Upper lobe of right lung (tissue), 1 donor: ENCODE measurements at regions not wholly inside any gene's neighbourhood (a gene's known extent, or its start where the extent isn't known, plus 50 kb on each side); places are given as distances from the start of the nearest gene placed in this dataset.

ENCODE experiments used
- ATAC-seq: fragments of 200-7000 bp; cut with Tn5 transposase; one replicate; pipeline ENCODE4 v1.9.1; 2020; ENCODE audit warnings: mild to moderate bottlenecking, moderate library complexity
- DNase-seq: peaks from one replicate; pipeline ENCODE4 v3.0.0-alpha.2; 2020
- H3K27ac ChIP-seq: fragments of 200-600 bp; one replicate; pipeline ENCODE4 v1.8.0; 2022
- H3K27me3 ChIP-seq: fragments of 200-600 bp; one replicate; pipeline ENCODE4 v1.8.0; 2022; ENCODE audit warnings: mild to moderate bottlenecking
- H3K36me3 ChIP-seq: fragments of 200-600 bp; one replicate; pipeline ENCODE4 v1.8.0; 2022
- H3K4me1 ChIP-seq: fragments of 200-600 bp; one replicate; pipeline ENCODE4 v1.8.0; 2022
- H3K4me3 ChIP-seq: fragments of 200-600 bp; one replicate; pipeline ENCODE4 v1.8.0; 2022; ENCODE audit warnings: mild to moderate bottlenecking
- H3K9me3 ChIP-seq: fragments of 200-600 bp; one replicate; pipeline ENCODE4 v1.8.0; 2022
- CTCF ChIP-seq: fragments of 200-600 bp; IDR thresholded peaks from one replicate; pipeline ENCODE4 v1.8.0; 2022; ENCODE audit warnings: antibody characterized with exemption
- intact Hi-C: fragments of 100-400 bp; cut with DNase I; formaldehyde crosslinking; loops from one replicate; pipeline ENCODE4 v1.11.0; 2022
- donor health status: DM: no; HTN: yes; CAD: no; lungs with severe emphysema.

DNA sequence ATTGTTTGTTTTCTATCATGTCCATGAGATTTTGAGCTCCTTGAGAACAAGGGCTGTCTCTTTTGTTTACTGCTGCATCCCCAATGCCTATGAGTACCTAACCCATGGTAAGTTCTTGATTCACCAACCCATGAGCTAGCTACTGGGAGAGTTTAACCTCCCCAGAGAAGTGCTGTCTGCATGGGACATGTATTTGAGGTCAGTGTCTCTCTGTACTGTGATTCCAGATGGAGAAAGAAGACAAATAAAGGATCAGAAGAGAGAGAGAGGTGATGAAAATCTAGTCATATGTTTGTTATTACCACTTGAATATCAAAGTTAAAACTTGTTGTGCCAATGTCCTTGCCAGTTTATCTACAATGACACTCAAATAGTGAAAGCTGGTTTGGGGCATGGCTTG, 421.8 kb downstream of the BCAT1 start:
- Histone ChIP-seq H3K27ac (no peak overlapping the region), H3K27me3 (no peaks in the 10 kb centered on the region), H3K36me3 (no peaks in the 10 kb centered on the region), H3K4me3 (no peak overlapping the region), H3K4me1 (no peaks in the 10 kb centered on the region), H3K9me3 (no peaks in the 10 kb centered on the region)
- no peak for ATAC-seq
- DNase-seq, result no peak
- TF ChIP-seq CTCF, result no peak
- intact Hi-C loops, result no loop called here

GRCh38 chr12:24522736-24523135, 426.2 kb downstream of the BCAT1 start:
- Histone ChIP-seq H3K9me3 (peaks cover 22% of the 10 kb centered on the region), H3K36me3 (no peaks in the 10 kb centered on the region), H3K4me1 (no peaks in the 10 kb centered on the region), H3K4me3 (no peak overlapping the region), H3K27ac (no peak overlapping the region), H3K27me3 (no peaks in the 10 kb centered on the region)
- no peak for DNase-seq
- TF ChIP-seq CTCF, result no peak
- intact Hi-C loops, result no loop called here
- ATAC-seq, result no peak

DNA sequence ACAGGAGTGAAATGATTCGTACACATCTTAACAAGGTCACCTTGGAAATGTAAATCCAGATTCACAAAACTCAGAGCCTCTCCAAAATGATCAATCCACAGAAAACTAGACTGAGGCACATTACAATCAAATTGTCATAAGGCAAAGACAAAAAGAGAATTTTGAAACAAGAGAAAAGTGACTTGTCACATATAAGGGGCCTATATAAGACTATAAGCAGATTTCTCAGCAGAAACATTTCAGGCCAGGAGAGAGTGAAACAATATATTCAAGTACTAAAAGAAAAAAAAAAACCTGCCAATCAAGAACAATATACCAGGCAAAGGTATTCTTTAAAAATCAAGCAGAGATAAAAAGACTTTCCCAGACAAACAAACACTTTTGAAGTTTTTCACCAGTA, 429.1 kb downstream of the BCAT1 start:
- Histone ChIP-seq H3K9me3 (peaks cover 22% of the 10 kb centered on the region), H3K27me3 (no peaks in the 10 kb centered on the region), H3K27ac (no peak overlapping the region), H3K4me1 (no peaks in the 10 kb centered on the region), H3K36me3 (no peaks in the 10 kb centered on the region), H3K4me3 (no peak overlapping the region)
- TF ChIP-seq CTCF, result no peak
- ATAC-seq, result no peak
- intact Hi-C loops, result no loop called here
- DNase-seq, result no peak

GRCh38 chr12:24517000-24517399, 431.9 kb downstream of the BCAT1 start:
- Histone ChIP-seq H3K4me1 (no peaks in the 10 kb centered on the region), H3K36me3 (no peaks in the 10 kb centered on the region), H3K27me3 (no peaks in the 10 kb centered on the region), H3K4me3 (no peak overlapping the region), H3K27ac (no peak overlapping the region), H3K9me3 (peaks cover 22% of the 10 kb centered on the region)
- TF ChIP-seq CTCF, result no peak
- ATAC-seq (no peak), DNase-seq (no peak)
- intact Hi-C loops, result no loop called here

DNA sequence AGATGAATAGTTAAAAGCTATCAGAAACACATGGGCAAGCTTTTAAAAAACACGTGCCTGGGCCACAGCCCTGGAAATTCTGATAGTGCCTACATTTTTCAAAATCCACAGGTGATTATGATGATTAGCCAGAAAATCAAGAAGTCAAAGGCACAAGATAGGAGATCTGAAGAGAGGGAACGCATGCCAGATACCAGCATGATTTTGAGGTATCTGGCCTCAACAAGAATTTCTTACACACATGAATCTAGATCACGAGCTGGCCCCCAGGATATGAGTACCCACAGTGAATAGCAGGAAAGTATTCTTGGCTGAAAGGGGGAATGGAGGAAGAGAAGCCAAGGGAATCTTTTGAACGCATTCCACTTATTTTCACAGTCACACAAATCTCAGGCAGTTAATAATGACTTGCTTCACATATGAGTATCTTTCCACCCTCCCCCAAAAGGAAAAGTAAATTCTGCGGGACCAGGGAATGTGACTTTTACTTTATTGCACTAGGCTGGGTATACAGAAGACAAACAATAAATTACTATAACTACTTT, 438.2 kb downstream of the BCAT1 start:
- intact Hi-C loops, result no loop called here
- H3K4me1 ChIP-seq, result no peaks in the 10 kb centered on the region
- DNase-seq (no peak), ATAC-seq (no peak)
- H3K27ac ChIP-seq, result no peak overlapping the region
- no peaks in the 10 kb centered on the region for H3K36me3 ChIP-seq
- no peaks in the 10 kb centered on the region for H3K27me3 ChIP-seq
- TF ChIP-seq CTCF, result no peak
- H3K4me3 ChIP-seq, result no peak overlapping the region
- no peaks in the 10 kb centered on the region for H3K9me3 ChIP-seq

DNA sequence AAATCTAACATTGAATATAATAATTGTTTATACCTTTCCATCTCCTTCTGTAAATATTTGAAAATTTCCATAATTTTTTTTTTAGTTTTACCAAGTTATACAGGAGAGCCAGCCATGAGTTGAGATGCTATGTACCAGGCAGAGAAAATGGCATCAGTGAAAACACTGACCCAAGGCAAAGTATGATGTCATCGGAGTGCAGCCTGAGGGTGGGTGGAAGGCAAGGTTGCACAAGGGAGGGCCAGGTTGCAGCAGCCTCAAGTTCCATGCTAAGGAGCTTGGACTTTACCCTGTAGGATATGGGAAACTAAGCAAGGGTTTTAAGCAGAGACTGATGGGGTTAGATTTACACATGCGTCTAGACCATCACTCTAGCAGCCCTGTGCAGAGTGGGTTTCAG, 441.1 kb downstream of the BCAT1 start:
- Histone ChIP-seq H3K4me1 (no peaks in the 10 kb centered on the region), H3K9me3 (no peaks in the 10 kb centered on the region), H3K27me3 (no peaks in the 10 kb centered on the region), H3K4me3 (no peak overlapping the region), H3K27ac (no peak overlapping the region), H3K36me3 (no peaks in the 10 kb centered on the region)
- intact Hi-C loops, result no loop called here
- no peak for ATAC-seq
- TF ChIP-seq CTCF, result no peak
- DNase-seq, result no peak
